GM03348 (cell line): ENCODE measurements at regions not wholly inside any gene's neighbourhood (a gene's known extent, or its start where the extent isn't known, plus 50 kb on each side); places are given as distances from the start of the nearest gene placed in this dataset.
A peak's percentile ranks its signal among the peaks of the same experiment; 100 is the strongest.

Experiments
- DNase-seq: peaks from one replicate; pipeline ENCODE4 v3.0.0; 2012; ENCODE audit warnings: low spot score

GRCh38 chr2:172328103-172328841 lies 99.1 kb upstream of the ITGA6 start:
- DNase-seq, result peak; percentile 52

GRCh38 chr2:172329416-172329773 lies 98.0 kb upstream of the ITGA6 start:
- DNase-seq, result no peak

- no peak for DNase-seq
Observed at GRCh38 chr2:172329774-172330671, 97.4 kb upstream of the ITGA6 start.

GRCh38 chr2:172332507-172332906 lies 94.9 kb upstream of the ITGA6 start:
- no peak for DNase-seq

- no peak for DNase-seq
Observed at GRCh38 chr2:172333235-172333977, 94.0 kb upstream of the ITGA6 start.

GRCh38 chr2:172333978-172334330 lies 93.4 kb upstream of the ITGA6 start:
- DNase-seq, result no peak

- DNase-seq, result no peak
Observed at GRCh38 chr2:172334988-172335387, 92.4 kb upstream of the ITGA6 start.

- DNase-seq, result no peak
Observed at GRCh38 chr2:172335736-172336135, 91.7 kb upstream of the ITGA6 start.

- no peak for DNase-seq
Observed at GRCh38 chr2:172336681-172337080, 90.7 kb upstream of the ITGA6 start.

- DNase-seq, result no peak
Observed at GRCh38 chr2:172339371-172340010, 87.9 kb upstream of the ITGA6 start.

- no peak for DNase-seq
Observed at GRCh38 chr2:172340394-172340793, 87.0 kb upstream of the ITGA6 start.

- no peak for DNase-seq
Observed at GRCh38 chr2:172342078-172342477, 85.3 kb upstream of the ITGA6 start.

GRCh38 chr2:172342611-172343010 lies 84.8 kb upstream of the ITGA6 start:
- DNase-seq, result no peak

- DNase-seq, result no peak
Observed at GRCh38 chr2:172344159-172344558, 83.2 kb upstream of the ITGA6 start.

GRCh38 chr2:172345956-172346555 lies 81.3 kb upstream of the ITGA6 start:
- peak; percentile 23 for DNase-seq

GRCh38 chr2:172348555-172349288 lies 78.7 kb upstream of the ITGA6 start:
- no peak for DNase-seq

GRCh38 chr2:172350839-172351479 lies 76.4 kb upstream of the ITGA6 start:
- DNase-seq, result no peak

- no peak for DNase-seq
Observed at GRCh38 chr2:172351586-172351985, 75.8 kb upstream of the ITGA6 start.

- DNase-seq, result no peak
Observed at GRCh38 chr2:172354347-172354746, 73.0 kb upstream of the ITGA6 start.

GRCh38 chr2:172357442-172357841 lies 69.9 kb upstream of the ITGA6 start:
- no peak for DNase-seq
